ENCODE measurements at regions not wholly inside any gene's neighbourhood (a gene's known extent, or its start where the extent isn't known, plus 50 kb on each side); places are given as distances from the start of the nearest gene placed in this dataset.

DNA sequence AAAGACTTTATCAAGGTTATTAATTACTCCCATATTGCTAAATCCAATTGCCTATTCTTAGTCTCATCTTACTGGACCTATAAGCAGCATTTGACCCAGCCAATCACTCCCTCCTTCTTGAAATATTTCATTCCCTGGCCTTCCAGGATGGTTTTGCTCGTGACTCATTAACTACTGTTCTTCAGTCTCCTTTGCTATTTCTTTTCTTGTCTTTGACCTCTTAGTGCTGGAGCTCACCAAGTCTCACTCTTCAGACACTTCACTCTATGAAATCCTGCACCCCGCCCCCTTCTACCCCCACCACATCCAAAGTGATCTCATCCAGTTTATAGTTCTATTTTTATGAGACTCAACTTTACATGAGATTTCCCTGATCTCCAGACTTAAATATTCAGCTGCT, 803.1 kb upstream of the WWC1 start:
- no peak for TF ChIP-seq CTCF (IDR thresholded peaks at IDR 0.05; ENCODE audit: extremely low read depth, low read depth, low read length)
- Histone ChIP-seq H3K4me1 (ENCODE audit: insufficient read depth, low read length) (no peaks in the 10 kb centered on the region), H3K27ac (ENCODE audit: low read depth, low read length) (no peak overlapping the region), H4K20me1 (ENCODE audit: insufficient read depth, low read length) (no peaks in the 10 kb centered on the region), H3K9me3 (ENCODE audit: low read depth, low read length) (no peaks in the 10 kb centered on the region), H3K4me3 (ENCODE audit: insufficient read depth, low read length) (no peak overlapping the region), H3K4me2 (ENCODE audit: insufficient read depth, low read length) (no peak overlapping the region), H2AFZ (ENCODE audit: low read length) (no peak overlapping the region), H3K79me2 (ENCODE audit: insufficient read depth, low read length) (no peaks in the 10 kb centered on the region), H3K36me3 (ENCODE audit: insufficient read depth, low read length) (no peaks in the 10 kb centered on the region), H3K27me3 (ENCODE audit: insufficient read depth, low read length) (no peaks in the 10 kb centered on the region)
- no peak for DNase-seq (ENCODE audit: insufficient read length, low spot score, missing footprints)

DNA sequence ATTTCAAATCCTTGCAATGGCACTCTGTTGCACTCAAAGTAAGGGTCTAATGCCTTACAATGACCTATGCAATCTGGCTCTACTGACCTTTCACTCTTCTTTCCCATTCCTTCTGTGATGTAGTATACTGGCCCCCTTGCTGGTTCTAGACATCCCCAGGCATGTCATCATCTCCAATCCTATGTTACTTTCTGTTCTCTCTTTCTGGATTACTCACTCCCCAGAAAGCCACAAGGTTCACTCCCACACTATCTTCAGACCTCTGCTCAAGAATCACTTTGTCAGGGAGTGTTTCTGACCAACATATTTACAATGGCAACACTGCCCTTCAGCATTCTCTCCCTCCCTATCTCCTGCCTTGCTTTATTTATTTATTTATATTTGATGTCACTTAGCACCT, 802.2 kb upstream of the WWC1 start:
- peak; percentile 6 for DNase-seq (ENCODE audit: insufficient read length, low spot score, missing footprints)
- Histone ChIP-seq H3K4me1 (ENCODE audit: insufficient read depth, low read length) (no peaks in the 10 kb centered on the region), H3K27ac (ENCODE audit: low read depth, low read length) (no peak overlapping the region), H3K9me3 (ENCODE audit: low read depth, low read length) (no peaks in the 10 kb centered on the region), H3K4me2 (ENCODE audit: insufficient read depth, low read length) (no peak overlapping the region), H3K36me3 (ENCODE audit: insufficient read depth, low read length) (no peaks in the 10 kb centered on the region), H3K79me2 (ENCODE audit: insufficient read depth, low read length) (no peaks in the 10 kb centered on the region), H2AFZ (ENCODE audit: low read length) (no peak overlapping the region), H3K27me3 (ENCODE audit: insufficient read depth, low read length) (no peaks in the 10 kb centered on the region), H4K20me1 (ENCODE audit: insufficient read depth, low read length) (no peaks in the 10 kb centered on the region), H3K4me3 (ENCODE audit: insufficient read depth, low read length) (no peak overlapping the region)
- TF ChIP-seq CTCF (IDR thresholded peaks at IDR 0.05; ENCODE audit: extremely low read depth, low read depth, low read length): no peak

DNA sequence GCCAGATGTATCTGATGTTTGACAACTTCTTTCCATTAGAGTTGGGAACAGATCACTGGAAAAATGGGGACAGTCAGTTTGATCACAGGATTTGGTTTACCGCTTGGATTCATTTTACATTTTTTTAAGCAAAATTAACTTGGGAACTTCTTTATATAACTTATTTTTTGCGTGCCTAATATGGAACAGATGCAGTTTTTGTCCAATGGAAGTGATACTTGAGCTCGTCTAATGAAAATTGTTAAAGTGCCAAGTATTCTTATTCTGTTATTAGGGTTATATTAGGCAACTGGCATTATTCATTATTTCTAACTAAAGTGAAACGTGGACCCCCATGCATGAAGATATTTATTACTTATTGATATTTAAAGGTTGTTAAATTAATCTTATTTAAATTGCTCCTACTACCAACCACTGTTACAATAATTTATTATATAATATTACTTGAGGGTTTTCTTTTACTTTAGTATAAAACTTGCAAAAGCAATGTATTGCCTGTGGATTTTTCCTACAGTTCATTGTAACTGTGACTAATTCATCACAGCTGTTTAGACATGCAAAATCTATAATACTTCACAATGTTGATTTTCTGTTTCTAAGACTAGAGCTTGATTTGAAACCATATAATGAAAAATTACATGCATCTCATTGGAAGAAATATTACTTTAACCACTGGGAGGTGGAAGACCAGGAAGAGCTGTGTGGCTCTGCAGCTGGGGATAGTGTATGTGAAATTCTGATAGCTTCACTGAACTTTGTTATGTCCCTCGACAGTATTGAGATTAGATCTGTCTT, 787.3 kb upstream of the WWC1 start:
- H3K79me2 ChIP-seq (ENCODE audit: insufficient read depth, low read length): no peaks in the 10 kb centered on the region
- no peaks in the 10 kb centered on the region for H3K36me3 ChIP-seq (ENCODE audit: insufficient read depth, low read length)
- H4K20me1 ChIP-seq (ENCODE audit: insufficient read depth, low read length): no peaks in the 10 kb centered on the region
- H3K27me3 ChIP-seq (ENCODE audit: insufficient read depth, low read length): no peaks in the 10 kb centered on the region
- no peak overlapping the region for H3K4me2 ChIP-seq (ENCODE audit: insufficient read depth, low read length)
- no peak for TF ChIP-seq CTCF (IDR thresholded peaks at IDR 0.05; ENCODE audit: extremely low read depth, low read depth, low read length)
- H2AFZ ChIP-seq (ENCODE audit: low read length): no peak overlapping the region
- no peak overlapping the region for H3K4me3 ChIP-seq (ENCODE audit: insufficient read depth, low read length)
- no peaks in the 10 kb centered on the region for H3K9me3 ChIP-seq (ENCODE audit: low read depth, low read length)
- DNase-seq (ENCODE audit: insufficient read length, low spot score, missing footprints): no peak
- no peak overlapping the region for H3K27ac ChIP-seq (ENCODE audit: low read depth, low read length)
- H3K4me1 ChIP-seq (ENCODE audit: insufficient read depth, low read length): no peaks in the 10 kb centered on the region

GRCh38 chr5:167507463-167508233, 783.8 kb upstream of the WWC1 start:
- Histone ChIP-seq H3K79me2 (ENCODE audit: insufficient read depth, low read length) (no peaks in the 10 kb centered on the region), H3K27ac (ENCODE audit: low read depth, low read length) (no peak overlapping the region), H4K20me1 (ENCODE audit: insufficient read depth, low read length) (no peaks in the 10 kb centered on the region), H3K36me3 (ENCODE audit: insufficient read depth, low read length) (no peaks in the 10 kb centered on the region), H3K9me3 (ENCODE audit: low read depth, low read length) (no peaks in the 10 kb centered on the region), H3K4me3 (ENCODE audit: insufficient read depth, low read length) (no peak overlapping the region), H3K27me3 (ENCODE audit: insufficient read depth, low read length) (no peaks in the 10 kb centered on the region), H3K4me2 (ENCODE audit: insufficient read depth, low read length) (no peak overlapping the region), H2AFZ (ENCODE audit: low read length) (no peak overlapping the region), H3K4me1 (ENCODE audit: insufficient read depth, low read length) (no peaks in the 10 kb centered on the region)
- TF ChIP-seq CTCF (IDR thresholded peaks at IDR 0.05; ENCODE audit: extremely low read depth, low read depth, low read length): no peak
- no peak for DNase-seq (ENCODE audit: insufficient read length, low spot score, missing footprints)
